Endothelial cell of umbilical vein (primary cell): ENCODE measurements at regions not wholly inside any gene's neighbourhood (a gene's known extent, or its start where the extent isn't known, plus 50 kb on each side); places are given as distances from the start of the nearest gene placed in this dataset.

Experiments used
- EZH2 ChIP-seq: IDR thresholded peaks from 2 replicates; pipeline ENCODE4 v1.6.1; 2012; ENCODE audit warnings: borderline replicate concordance, low read depth, mild to moderate bottlenecking, moderate library complexity, low read length, inconsistent platforms; ENCODE audit not compliant: severe bottlenecking
- POLR2A ChIP-seq: IDR thresholded peaks from 2 replicates; pipeline ENCODE4 v1.6.1; 2012; ENCODE audit warnings: low read depth, mild to moderate bottlenecking, control low read depth, low read length
- POLR2AphosphoS5 ChIP-seq: IDR thresholded peaks from 2 replicates; pipeline ENCODE4 v1.6.1; 2012; ENCODE audit warnings: low read depth, mild to moderate bottlenecking, control low read depth, low read length, moderate library complexity; ENCODE audit not compliant: insufficient read depth
- TF ChIP-seq, protein P1 (sequence below), 2 donors: IDR thresholded peaks; 1 replicate in 1 of 2; 2 replicates in 1 of 2; pipeline ENCODE4 v1.5.1; 2011; ENCODE audit warnings: low read length in 2 of 2, mild to moderate bottlenecking in 2 of 2, moderate library complexity in 2 of 2, control low read depth in 1 of 2, inconsistent platforms in 1 of 2, low read depth in 1 of 2; ENCODE audit not compliant: insufficient read depth in 1 of 2; ENCODE audit errors: extremely low read depth in 1 of 2
- TF ChIP-seq, protein P2 (sequence below): IDR thresholded peaks from 2 replicates; pipeline ENCODE4 v1.6.1; 2011; ENCODE audit not compliant: insufficient read depth, insufficient read length

DNA sequence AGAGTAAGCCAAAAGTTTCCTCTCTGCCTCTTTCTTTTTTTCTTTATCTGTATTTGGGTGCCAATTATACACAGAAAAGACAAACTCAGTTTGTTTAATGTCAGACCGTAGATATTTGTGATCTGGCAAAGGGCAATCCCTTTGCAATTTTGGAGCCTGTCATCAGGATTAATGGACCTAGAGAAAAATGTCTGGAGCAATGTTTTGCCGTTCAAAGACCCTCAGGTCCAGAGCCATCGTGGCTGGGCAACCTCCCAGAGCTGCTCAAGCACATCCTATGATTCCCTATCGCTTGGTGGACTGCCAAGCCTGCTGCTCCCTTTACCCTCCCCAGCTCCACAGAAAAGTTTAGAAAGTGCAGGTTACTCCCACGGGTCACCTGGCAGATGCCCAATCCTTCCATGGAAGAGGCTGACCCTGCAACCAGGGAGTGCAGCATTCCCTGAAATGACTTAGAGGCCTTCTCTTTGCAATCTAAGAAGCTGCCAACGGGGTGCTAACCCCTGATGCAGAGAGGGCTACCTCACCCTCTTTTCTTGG is 112.5 kb upstream of the NGF start:
- TF ChIP-seq, protein P1, sequence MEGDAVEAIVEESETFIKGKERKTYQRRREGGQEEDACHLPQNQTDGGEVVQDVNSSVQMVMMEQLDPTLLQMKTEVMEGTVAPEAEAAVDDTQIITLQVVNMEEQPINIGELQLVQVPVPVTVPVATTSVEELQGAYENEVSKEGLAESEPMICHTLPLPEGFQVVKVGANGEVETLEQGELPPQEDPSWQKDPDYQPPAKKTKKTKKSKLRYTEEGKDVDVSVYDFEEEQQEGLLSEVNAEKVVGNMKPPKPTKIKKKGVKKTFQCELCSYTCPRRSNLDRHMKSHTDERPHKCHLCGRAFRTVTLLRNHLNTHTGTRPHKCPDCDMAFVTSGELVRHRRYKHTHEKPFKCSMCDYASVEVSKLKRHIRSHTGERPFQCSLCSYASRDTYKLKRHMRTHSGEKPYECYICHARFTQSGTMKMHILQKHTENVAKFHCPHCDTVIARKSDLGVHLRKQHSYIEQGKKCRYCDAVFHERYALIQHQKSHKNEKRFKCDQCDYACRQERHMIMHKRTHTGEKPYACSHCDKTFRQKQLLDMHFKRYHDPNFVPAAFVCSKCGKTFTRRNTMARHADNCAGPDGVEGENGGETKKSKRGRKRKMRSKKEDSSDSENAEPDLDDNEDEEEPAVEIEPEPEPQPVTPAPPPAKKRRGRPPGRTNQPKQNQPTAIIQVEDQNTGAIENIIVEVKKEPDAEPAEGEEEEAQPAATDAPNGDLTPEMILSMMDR (IDR thresholded peaks at IDR 0.05; ENCODE audit: extremely low read depth in 1 of 2, insufficient read depth in 1 of 2, low read depth in 1 of 2, low read length in 2 of 2): no peak
- TF ChIP-seq EZH2 (no peak), POLR2A (no peak), POLR2AphosphoS5 (no peak)
- TF ChIP-seq, protein P2, sequence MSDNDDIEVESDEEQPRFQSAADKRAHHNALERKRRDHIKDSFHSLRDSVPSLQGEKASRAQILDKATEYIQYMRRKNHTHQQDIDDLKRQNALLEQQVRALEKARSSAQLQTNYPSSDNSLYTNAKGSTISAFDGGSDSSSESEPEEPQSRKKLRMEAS: no peak
